ENCODE measurements at regions not wholly inside any gene's neighbourhood (a gene's known extent, or its start where the extent isn't known, plus 50 kb on each side); places are given as distances from the start of the nearest gene placed in this dataset.

- Mint-ChIP-seq H3K36me3 (ENCODE audit: insufficient read depth in 1 of 3, low read depth in 3 of 3) (no peaks in the 10 kb centered on the region), H3K27ac (no peak overlapping the region), H3K4me1 (peaks cover 6 to 11% of the 10 kb centered on the region in 2 experiments), H3K4me3 (no peak overlapping the region), H3K9me3 (no peaks in the 10 kb centered on the region), H3K27me3 (ENCODE audit: low read depth) (no peaks in the 10 kb centered on the region)
- no peak overlapping the region for H2BK15ac ChIP-seq (ENCODE audit: low read depth, low read length)
- H3K23me2 ChIP-seq (ENCODE audit: insufficient read length, low read depth, low read length, poor library complexity, severe bottlenecking) = no peaks in the 10 kb centered on the region
- DNase-seq = no peak
- no peak overlapping the region for H2BK120ac ChIP-seq (ENCODE audit: low read depth, low read length, poor library complexity, severe bottlenecking)
- H3K9me3 ChIP-seq (ENCODE audit: control insufficient read depth, low read depth, low read length) = no peaks in the 10 kb centered on the region
- no peak overlapping the region for H3K18ac ChIP-seq (ENCODE audit: insufficient read length, low read depth, low read length)
- H2BK20ac ChIP-seq (ENCODE audit: low read depth, low read length, poor library complexity, severe bottlenecking) = no peak overlapping the region
- no peak overlapping the region for H2AFZ ChIP-seq (ENCODE audit: low read length)
- H3K56ac ChIP-seq (ENCODE audit: insufficient read length, low read depth, low read length) = no peak overlapping the region
- no peak overlapping the region for H3K23ac ChIP-seq (ENCODE audit: insufficient read length, low read depth, low read length)
- no peak overlapping the region for H2BK5ac ChIP-seq (ENCODE audit: insufficient read length, low read length)
- no peak overlapping the region for H4K91ac ChIP-seq (ENCODE audit: insufficient read length, low read depth, low read length)
- no peaks in the 10 kb centered on the region for H3K79me2 ChIP-seq (ENCODE audit: insufficient read depth, low read length)
- H3T11ph ChIP-seq (ENCODE audit: low read length) = no peak overlapping the region
- no peak overlapping the region for H3K9ac ChIP-seq (ENCODE audit: extremely low read depth, insufficient read length, low read length)
- H3K27ac ChIP-seq (ENCODE audit: insufficient read length, low read depth, low read length) = no peak overlapping the region
- WGBS (ENCODE audit: extremely low coverage, insufficient read length, low lambda C conversion rate) = no CpG with 5 or more reads among the region's 1 CpG
- no peaks in the 10 kb centered on the region for H3K27me3 ChIP-seq (ENCODE audit: insufficient read depth, low read length)
- no peak overlapping the region for H3K14ac ChIP-seq (ENCODE audit: insufficient read depth, low read length)
- no peak overlapping the region for H4K5ac ChIP-seq (ENCODE audit: insufficient read length, low read depth, low read length)
- no peaks in the 10 kb centered on the region for H4K20me1 ChIP-seq (ENCODE audit: control insufficient read depth, insufficient read depth, insufficient read length)
- H4K8ac ChIP-seq (replicated peaks; ENCODE audit: insufficient read length, low read depth, low read length) = no peak overlapping the region
- H2AK5ac ChIP-seq (ENCODE audit: insufficient read length, low read length) = no peak overlapping the region
- H3K79me1 ChIP-seq (ENCODE audit: insufficient read depth, low read depth, low read length, poor library complexity, severe bottlenecking) = no peaks in the 10 kb centered on the region
- no peak overlapping the region for H2BK12ac ChIP-seq (ENCODE audit: insufficient read length, low read depth, low read length)
- no peak overlapping the region for H3K4ac ChIP-seq (ENCODE audit: low read depth, low read length)
- H3K4me1 ChIP-seq (ENCODE audit: insufficient read depth, low read length) = no peaks in the 10 kb centered on the region; the same call in 1 of the 2 replicates
- H3K4me2 ChIP-seq (ENCODE audit: insufficient read depth, insufficient read length, low read length) = no peak overlapping the region
- no peak for TF ChIP-seq CTCF (conservative IDR thresholded peaks at IDR 0.05)
Measured at GRCh38 chr4:164508771-164509170, 245.2 kb upstream of the SMIM31 start.
